ENCODE measurements at regions not wholly inside any gene's neighbourhood (a gene's known extent, or its start where the extent isn't known, plus 50 kb on each side); places are given as distances from the start of the nearest gene placed in this dataset.

DNA sequence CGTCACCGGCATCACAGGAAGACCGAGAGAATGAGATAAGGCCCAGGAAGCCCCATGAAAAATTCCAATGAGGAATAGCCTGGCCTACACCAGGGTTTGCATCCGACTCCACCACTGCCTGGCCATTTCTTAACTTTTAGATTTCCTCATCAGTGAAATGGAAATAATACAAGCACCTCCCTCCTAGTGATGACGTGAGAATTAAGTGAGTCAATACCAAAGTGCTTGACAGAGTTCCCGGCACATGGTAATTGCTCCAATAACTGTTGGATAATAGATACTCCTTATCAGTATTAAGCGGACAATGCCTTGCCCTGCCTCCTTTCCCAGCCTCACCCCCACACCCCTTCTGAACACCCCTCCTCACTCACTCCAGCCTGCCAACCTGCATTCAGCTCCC, 105.4 kb downstream of the TLE3 start:
- TF ChIP-seq, protein P1, sequence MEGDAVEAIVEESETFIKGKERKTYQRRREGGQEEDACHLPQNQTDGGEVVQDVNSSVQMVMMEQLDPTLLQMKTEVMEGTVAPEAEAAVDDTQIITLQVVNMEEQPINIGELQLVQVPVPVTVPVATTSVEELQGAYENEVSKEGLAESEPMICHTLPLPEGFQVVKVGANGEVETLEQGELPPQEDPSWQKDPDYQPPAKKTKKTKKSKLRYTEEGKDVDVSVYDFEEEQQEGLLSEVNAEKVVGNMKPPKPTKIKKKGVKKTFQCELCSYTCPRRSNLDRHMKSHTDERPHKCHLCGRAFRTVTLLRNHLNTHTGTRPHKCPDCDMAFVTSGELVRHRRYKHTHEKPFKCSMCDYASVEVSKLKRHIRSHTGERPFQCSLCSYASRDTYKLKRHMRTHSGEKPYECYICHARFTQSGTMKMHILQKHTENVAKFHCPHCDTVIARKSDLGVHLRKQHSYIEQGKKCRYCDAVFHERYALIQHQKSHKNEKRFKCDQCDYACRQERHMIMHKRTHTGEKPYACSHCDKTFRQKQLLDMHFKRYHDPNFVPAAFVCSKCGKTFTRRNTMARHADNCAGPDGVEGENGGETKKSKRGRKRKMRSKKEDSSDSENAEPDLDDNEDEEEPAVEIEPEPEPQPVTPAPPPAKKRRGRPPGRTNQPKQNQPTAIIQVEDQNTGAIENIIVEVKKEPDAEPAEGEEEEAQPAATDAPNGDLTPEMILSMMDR (IDR thresholded peaks at IDR 0.05): no peak
- TF ChIP-seq, protein P2, sequence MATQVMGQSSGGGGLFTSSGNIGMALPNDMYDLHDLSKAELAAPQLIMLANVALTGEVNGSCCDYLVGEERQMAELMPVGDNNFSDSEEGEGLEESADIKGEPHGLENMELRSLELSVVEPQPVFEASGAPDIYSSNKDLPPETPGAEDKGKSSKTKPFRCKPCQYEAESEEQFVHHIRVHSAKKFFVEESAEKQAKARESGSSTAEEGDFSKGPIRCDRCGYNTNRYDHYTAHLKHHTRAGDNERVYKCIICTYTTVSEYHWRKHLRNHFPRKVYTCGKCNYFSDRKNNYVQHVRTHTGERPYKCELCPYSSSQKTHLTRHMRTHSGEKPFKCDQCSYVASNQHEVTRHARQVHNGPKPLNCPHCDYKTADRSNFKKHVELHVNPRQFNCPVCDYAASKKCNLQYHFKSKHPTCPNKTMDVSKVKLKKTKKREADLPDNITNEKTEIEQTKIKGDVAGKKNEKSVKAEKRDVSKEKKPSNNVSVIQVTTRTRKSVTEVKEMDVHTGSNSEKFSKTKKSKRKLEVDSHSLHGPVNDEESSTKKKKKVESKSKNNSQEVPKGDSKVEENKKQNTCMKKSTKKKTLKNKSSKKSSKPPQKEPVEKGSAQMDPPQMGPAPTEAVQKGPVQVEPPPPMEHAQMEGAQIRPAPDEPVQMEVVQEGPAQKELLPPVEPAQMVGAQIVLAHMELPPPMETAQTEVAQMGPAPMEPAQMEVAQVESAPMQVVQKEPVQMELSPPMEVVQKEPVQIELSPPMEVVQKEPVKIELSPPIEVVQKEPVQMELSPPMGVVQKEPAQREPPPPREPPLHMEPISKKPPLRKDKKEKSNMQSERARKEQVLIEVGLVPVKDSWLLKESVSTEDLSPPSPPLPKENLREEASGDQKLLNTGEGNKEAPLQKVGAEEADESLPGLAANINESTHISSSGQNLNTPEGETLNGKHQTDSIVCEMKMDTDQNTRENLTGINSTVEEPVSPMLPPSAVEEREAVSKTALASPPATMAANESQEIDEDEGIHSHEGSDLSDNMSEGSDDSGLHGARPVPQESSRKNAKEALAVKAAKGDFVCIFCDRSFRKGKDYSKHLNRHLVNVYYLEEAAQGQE (IDR thresholded peaks at IDR 0.05; ENCODE audit: low read depth, low read length): no peak
- TF ChIP-seq GABPA (IDR thresholded peaks at IDR 0.05; ENCODE audit: low read depth) (no peak), FOXM1 (IDR thresholded peaks at IDR 0.05; ENCODE audit: low read depth) (no peak), SIN3A (IDR thresholded peaks at IDR 0.05; ENCODE audit: borderline replicate concordance, low read depth, low read length) (no peak), EZH2phosphoT487 (IDR thresholded peaks at IDR 0.05; ENCODE audit: borderline replicate concordance, low read depth) (no peak), RXRA (IDR thresholded peaks at IDR 0.05; ENCODE audit: borderline replicate concordance, low read depth) (no peak), YY1 (IDR thresholded peaks at IDR 0.05; ENCODE audit: low read depth) (no peak), ELF1 (IDR thresholded peaks at IDR 0.05) (no peak), NFIC (IDR thresholded peaks at IDR 0.05; ENCODE audit: borderline replicate concordance) (no peak)

All from SK-N-SH (cell line).